ENCODE measurements at regions not wholly inside any gene's neighbourhood (a gene's known extent, or its start where the extent isn't known, plus 50 kb on each side); places are given as distances from the start of the nearest gene placed in this dataset.

- ChIA-PET POLR2A (no interaction called here), CTCF (no interaction called here)
- Mint-ChIP-seq H3K36me3 (no peaks in the 10 kb centered on the region), H3K27ac (no peak overlapping the region), H3K4me1 (ENCODE audit: low read depth) (no peaks in the 10 kb centered on the region), H3K9me3 (no peaks in the 10 kb centered on the region), H3K27me3 (no peaks in the 10 kb centered on the region), H3K4me3 (no peak overlapping the region)
- intact Hi-C loops (cut with micrococcal nuclease), result no loop called here
- DNase-seq, result no peak
These were observed 223.9 kb downstream of the TGFB2 start for GRCh38 chr1:218568962-218569550.

DNA sequence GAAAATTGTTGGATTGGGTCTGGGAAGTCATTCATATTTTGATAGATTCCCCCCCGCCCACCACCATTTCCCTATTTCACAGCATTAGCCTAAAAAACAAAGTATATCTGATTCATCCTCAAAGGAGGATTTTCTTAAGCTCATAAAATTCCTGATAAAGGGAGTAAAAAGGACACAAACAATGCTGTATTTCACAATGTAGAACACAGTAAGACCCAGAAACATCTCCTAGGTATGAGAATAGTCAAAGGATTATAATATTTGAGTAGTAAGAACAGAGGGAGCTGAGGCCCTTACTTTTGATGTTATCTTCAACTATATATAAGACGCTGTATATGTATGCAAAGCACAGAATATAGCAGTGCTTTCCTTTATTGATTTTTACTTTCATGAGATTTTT lies 225.3 kb downstream of the TGFB2 start:
- H3K27ac Mint-ChIP-seq, result no peak overlapping the region
- POLR2A ChIA-PET, result no interaction called here

GRCh38 chr1:218571491-218571890 lies 226.4 kb downstream of the TGFB2 start:
- Mint-ChIP-seq H3K27ac (no peak overlapping the region), H3K4me3 (no peak overlapping the region), H3K36me3 (no peaks in the 10 kb centered on the region), H3K4me1 (ENCODE audit: low read depth) (no peaks in the 10 kb centered on the region), H3K27me3 (no peaks in the 10 kb centered on the region), H3K9me3 (no peaks in the 10 kb centered on the region)
- ChIA-PET POLR2A (no interaction called here), CTCF (interaction anchor here (0.7 kb wide), 1 partner anchor 21 kb away, joined by 3 read pairs; no protein-coding TSS in a partner anchor)
- intact Hi-C loops (cut with micrococcal nuclease), result no loop called here
- DNase-seq, result no peak

More for the DNA sequence above, 225.3 kb downstream of the TGFB2 start:
- Mint-ChIP-seq H3K9me3 (no peaks in the 10 kb centered on the region), H3K27me3 (no peaks in the 10 kb centered on the region), H3K36me3 (no peaks in the 10 kb centered on the region), H3K4me3 (no peak overlapping the region), H3K4me1 (ENCODE audit: low read depth) (no peaks in the 10 kb centered on the region)
- DNase-seq, result no peak
- intact Hi-C loops (cut with micrococcal nuclease), result no loop called here
- CTCF ChIA-PET, result no interaction called here

- H3K27ac Mint-ChIP-seq, result no peak overlapping the region
- POLR2A ChIA-PET, result no interaction called here
- CTCF ChIA-PET, result interaction anchor here (0.7 kb wide), 1 partner anchor 21 kb away, joined by 3 read pairs; no protein-coding TSS in a partner anchor
- no peaks in the 10 kb centered on the region for H3K36me3 Mint-ChIP-seq
- no peak overlapping the region for H3K4me3 Mint-ChIP-seq
- no peaks in the 10 kb centered on the region for H3K9me3 Mint-ChIP-seq
- intact Hi-C loops (cut with micrococcal nuclease), result no loop called here
- no peaks in the 10 kb centered on the region for H3K4me1 Mint-ChIP-seq (ENCODE audit: low read depth)
- no peak for DNase-seq
- H3K27me3 Mint-ChIP-seq, result no peaks in the 10 kb centered on the region
These were observed 226.9 kb downstream of the TGFB2 start for GRCh38 chr1:218572050-218572449.

DNA sequence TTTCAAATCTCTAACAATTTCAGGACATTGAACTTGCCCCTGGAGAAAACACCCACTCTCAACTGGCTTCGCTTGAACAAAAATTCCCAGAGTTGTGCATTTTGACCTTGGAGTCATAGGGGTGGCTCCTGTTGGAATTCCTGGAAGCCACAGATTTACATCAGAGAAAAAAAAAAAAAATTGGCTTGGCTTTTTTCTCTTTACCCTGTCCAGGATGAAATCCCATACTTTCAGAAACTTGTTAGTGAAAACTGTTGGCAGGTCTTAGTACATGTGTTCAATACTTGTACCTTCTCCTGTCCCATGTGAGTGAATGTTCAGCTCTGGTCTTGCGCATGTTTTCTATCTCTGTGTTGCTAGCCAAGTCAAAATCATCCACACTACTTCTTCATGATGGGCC lies 228.8 kb downstream of the TGFB2 start:
- CTCF ChIA-PET, result no interaction called here
- H3K9me3 Mint-ChIP-seq, result no peaks in the 10 kb centered on the region
- DNase-seq, result no peak
- no peaks in the 10 kb centered on the region for H3K4me1 Mint-ChIP-seq (ENCODE audit: low read depth)
- POLR2A ChIA-PET, result no interaction called here
- no peak overlapping the region for H3K27ac Mint-ChIP-seq
- no peak overlapping the region for H3K4me3 Mint-ChIP-seq
- intact Hi-C loops (cut with micrococcal nuclease), result no loop called here
- no peaks in the 10 kb centered on the region for H3K36me3 Mint-ChIP-seq
- H3K27me3 Mint-ChIP-seq, result no peaks in the 10 kb centered on the region

- no peak overlapping the region for H3K4me3 Mint-ChIP-seq
These were observed 229.9 kb downstream of the TGFB2 start for GRCh38 chr1:218575079-218575478.

DNA sequence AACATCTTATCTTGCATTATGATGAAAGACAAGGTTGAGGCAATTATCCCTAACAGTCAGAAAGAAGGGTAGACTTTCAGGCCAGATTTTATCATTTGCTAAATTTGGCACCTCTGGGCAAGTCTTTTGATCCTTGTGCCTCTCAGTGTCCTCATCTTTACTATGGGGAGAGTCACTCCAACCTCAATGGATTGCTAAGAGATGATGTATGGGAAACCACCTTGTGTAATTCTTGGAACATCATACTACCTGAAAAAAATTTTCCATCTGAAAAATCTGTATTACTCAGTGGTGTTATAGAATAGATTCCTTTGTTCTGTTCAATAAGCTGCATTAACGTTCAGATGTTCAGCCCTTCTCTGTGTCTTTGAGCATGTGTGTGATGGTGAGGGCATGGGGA lies 230.7 kb downstream of the TGFB2 start:
- no peak overlapping the region for H3K4me3 Mint-ChIP-seq
- H3K36me3 Mint-ChIP-seq, result no peaks in the 10 kb centered on the region
- no peak for DNase-seq
- H3K27ac Mint-ChIP-seq, result no peak overlapping the region
- POLR2A ChIA-PET, result no interaction called here
- intact Hi-C loops (cut with micrococcal nuclease), result no loop called here
- no peaks in the 10 kb centered on the region for H3K27me3 Mint-ChIP-seq
- H3K9me3 Mint-ChIP-seq, result no peaks in the 10 kb centered on the region
- CTCF ChIA-PET, result no interaction called here
- no peaks in the 10 kb centered on the region for H3K4me1 Mint-ChIP-seq (ENCODE audit: low read depth)

More at GRCh38 chr1:218575079-218575478, 229.9 kb downstream of the TGFB2 start:
- Mint-ChIP-seq H3K9me3 (no peaks in the 10 kb centered on the region), H3K4me1 (ENCODE audit: low read depth) (no peaks in the 10 kb centered on the region), H3K36me3 (no peaks in the 10 kb centered on the region), H3K27ac (no peak overlapping the region), H3K27me3 (no peaks in the 10 kb centered on the region)
- POLR2A ChIA-PET, result no interaction called here
- intact Hi-C loops (cut with micrococcal nuclease), result no loop called here
- no peak for DNase-seq
- CTCF ChIA-PET, result no interaction called here

DNA sequence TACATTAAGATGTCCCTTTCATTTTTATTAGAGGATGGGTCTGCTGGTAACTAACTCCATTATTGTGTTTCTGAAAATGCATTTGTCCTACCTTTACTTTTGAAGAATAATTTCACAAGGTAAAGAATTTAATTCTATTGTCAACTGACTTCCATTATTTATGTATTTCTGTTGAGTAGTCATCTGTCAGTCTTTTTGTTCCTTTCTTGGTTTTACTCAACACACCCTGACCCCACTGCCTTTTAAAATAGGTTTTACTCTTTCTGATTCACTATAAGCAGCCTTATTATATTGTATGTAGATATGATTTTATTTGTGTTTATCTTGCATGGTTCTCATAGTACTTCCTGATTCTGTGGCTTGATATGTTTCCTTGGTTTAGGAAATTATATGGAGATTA lies 237.5 kb downstream of the TGFB2 start:
- peaks cover 11% of the 10 kb centered on the region for H3K9me3 Mint-ChIP-seq

DNA sequence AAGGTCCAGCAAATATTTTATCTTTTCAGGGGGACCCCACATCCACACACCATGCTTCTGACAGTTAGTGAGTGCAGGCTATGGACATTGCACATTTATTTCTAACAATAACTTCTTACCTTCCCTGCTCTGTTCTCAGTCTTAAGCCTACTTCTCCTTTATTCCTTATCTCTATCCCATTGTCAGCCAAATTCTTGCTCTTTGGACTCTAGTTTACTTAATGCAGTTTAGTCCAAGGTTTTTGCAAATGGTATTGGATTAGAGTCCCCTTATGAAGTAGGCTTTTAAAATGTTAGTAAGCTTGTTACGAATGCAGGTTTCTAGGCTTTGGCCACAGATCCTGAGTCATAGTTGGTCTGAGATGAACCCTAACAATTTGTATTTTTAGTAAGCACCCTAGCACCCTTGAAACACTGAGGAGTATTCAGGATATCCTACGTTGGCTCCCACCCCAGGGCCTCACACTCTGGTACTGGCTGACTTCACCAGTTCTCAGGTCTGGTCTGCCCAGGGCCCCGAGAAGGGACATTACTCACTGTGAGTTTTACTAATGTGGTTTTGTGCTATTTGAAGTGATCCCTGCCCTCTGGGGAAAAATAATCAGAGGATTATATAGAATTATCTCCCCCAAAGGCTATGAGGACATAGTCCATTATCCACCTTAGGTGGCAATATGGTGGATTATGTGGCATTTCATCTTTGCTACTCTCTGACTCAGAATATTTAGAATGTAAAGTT lies 239.5 kb downstream of the TGFB2 start:
- no peaks in the 10 kb centered on the region for H3K36me3 Mint-ChIP-seq
- ChIA-PET POLR2A (no interaction called here), CTCF (no interaction called here)
- no peaks in the 10 kb centered on the region for H3K4me1 Mint-ChIP-seq (ENCODE audit: low read depth)
- H3K27ac Mint-ChIP-seq, result no peak overlapping the region
- H3K4me3 Mint-ChIP-seq, result no peak overlapping the region
- intact Hi-C loops (cut with micrococcal nuclease), result no loop called here
- DNase-seq, result no peak
- H3K9me3 Mint-ChIP-seq, result peaks cover 11% of the 10 kb centered on the region
- peaks cover 6% of the 10 kb centered on the region for H3K27me3 Mint-ChIP-seq

More for the DNA sequence above, 237.5 kb downstream of the TGFB2 start:
- ChIA-PET CTCF (no interaction called here), POLR2A (no interaction called here)
- intact Hi-C loops (cut with micrococcal nuclease), result no loop called here
- Mint-ChIP-seq H3K4me3 (no peak overlapping the region), H3K27ac (no peak overlapping the region), H3K36me3 (no peaks in the 10 kb centered on the region), H3K4me1 (ENCODE audit: low read depth) (no peaks in the 10 kb centered on the region), H3K27me3 (peaks cover 3% of the 10 kb centered on the region)
- no peak for DNase-seq

DNA sequence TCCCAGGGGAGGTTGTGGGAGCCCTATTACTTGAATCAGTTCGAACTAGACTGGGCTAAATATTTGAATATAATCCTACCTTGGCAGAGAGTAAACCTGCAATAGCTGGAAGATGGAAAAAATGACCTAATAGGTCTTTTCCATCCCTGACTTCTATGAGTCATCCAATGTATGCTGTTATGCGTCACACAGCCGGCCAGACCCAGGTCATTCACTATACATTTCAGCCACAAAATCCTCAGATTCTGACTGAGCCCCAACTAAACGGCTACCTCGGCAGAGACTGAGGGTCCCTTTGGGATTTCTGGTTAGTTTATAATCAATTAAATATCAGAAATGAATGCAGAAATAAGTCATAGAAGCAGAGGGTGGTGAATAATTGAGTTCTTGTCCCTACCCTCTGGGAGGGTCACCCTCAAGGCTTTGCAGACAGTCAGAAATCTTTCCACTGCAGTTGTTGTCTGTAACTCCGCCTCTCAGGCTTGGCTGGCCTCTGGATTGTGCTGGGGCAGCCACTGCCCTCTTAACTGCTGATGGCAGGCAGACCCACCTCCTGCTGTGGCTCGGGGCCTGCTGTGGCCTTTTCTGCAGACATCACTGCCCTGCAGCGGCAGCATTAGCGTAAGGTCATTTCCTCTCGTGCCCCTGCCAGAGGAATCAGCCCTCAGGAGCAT lies 240.5 kb downstream of the TGFB2 start:
- Mint-ChIP-seq H3K27ac (no peak overlapping the region), H3K36me3 (no peaks in the 10 kb centered on the region), H3K4me3 (no peak overlapping the region), H3K27me3 (peaks cover 6% of the 10 kb centered on the region), H3K4me1 (ENCODE audit: low read depth) (no peaks in the 10 kb centered on the region), H3K9me3 (peaks cover 11% of the 10 kb centered on the region)
- ChIA-PET CTCF (no interaction called here), POLR2A (no interaction called here)
- intact Hi-C loops (cut with micrococcal nuclease), result no loop called here
- no peak for DNase-seq

- ChIA-PET CTCF (no interaction called here), POLR2A (no interaction called here)
- Mint-ChIP-seq H3K9me3 (peaks cover 6% of the 10 kb centered on the region), H3K27me3 (peaks cover 8% of the 10 kb centered on the region), H3K4me1 (ENCODE audit: low read depth) (no peaks in the 10 kb centered on the region), H3K36me3 (no peaks in the 10 kb centered on the region), H3K27ac (no peak overlapping the region), H3K4me3 (no peak overlapping the region)
- intact Hi-C loops (cut with micrococcal nuclease), result no loop called here
- no peak for DNase-seq
These were observed 242.8 kb downstream of the TGFB2 start for GRCh38 chr1:218587900-218588299.

DNA sequence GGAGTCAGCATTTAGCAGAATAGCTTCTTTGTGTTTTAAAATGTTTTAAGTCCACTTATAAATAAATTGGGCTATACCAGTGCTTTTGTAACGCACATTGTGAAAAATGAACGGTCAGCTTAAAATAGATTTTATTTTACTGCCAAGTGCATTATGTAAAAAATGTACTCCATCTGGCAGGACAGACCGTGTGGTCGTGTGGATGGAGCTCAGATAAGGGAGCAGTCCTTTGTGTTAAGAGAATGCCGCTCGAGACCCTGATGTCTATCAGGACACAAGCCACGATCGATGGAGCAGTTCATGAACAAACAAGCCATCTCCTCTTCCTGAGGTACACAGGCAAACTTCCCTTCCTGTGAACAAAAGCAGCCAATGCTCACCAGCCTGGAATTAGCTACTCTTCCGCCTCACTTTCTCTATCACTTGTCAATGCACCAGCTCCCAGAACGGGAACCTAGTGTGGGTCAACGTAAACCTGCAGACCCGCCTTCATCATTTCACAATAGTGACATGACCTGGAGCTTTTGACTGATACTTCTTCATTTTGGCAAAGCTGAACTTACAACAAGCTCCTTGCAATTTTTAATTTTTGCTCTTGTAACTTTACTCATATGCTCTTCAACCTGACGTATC lies 243.5 kb downstream of the TGFB2 start:
- no peak overlapping the region for H3K27ac Mint-ChIP-seq
- POLR2A ChIA-PET, result no interaction called here
- peaks cover 3% of the 10 kb centered on the region for H3K9me3 Mint-ChIP-seq
- CTCF ChIA-PET, result no interaction called here
- H3K27me3 Mint-ChIP-seq, result peaks cover 8% of the 10 kb centered on the region
- H3K4me1 Mint-ChIP-seq (ENCODE audit: low read depth), result no peaks in the 10 kb centered on the region
- no peak for DNase-seq
- intact Hi-C loops (cut with micrococcal nuclease), result no loop called here
- H3K36me3 Mint-ChIP-seq, result no peaks in the 10 kb centered on the region
- no peak overlapping the region for H3K4me3 Mint-ChIP-seq
